Stimulated activated CD4-positive, alpha-beta T cell treated with anti-CD3 and anti-CD28 coated beads, Interleukin-2, amount 100 ng/mL, for 24 hours (primary cell): ENCODE measurements at regions not wholly inside any gene's neighbourhood (a gene's known extent, or its start where the extent isn't known, plus 50 kb on each side); places are given as distances from the start of the nearest gene placed in this dataset.
"Not testable (repeated sequence)": the region's sequence is repeated elsewhere in the genome, so short reads cannot be mapped to it uniquely, and the experiment has no call there.

Experiments
- DNase-seq, 2 donors: peaks; one replicate each; pipeline ENCODE4 v3.0.0-alpha.2; 2020

DNA sequence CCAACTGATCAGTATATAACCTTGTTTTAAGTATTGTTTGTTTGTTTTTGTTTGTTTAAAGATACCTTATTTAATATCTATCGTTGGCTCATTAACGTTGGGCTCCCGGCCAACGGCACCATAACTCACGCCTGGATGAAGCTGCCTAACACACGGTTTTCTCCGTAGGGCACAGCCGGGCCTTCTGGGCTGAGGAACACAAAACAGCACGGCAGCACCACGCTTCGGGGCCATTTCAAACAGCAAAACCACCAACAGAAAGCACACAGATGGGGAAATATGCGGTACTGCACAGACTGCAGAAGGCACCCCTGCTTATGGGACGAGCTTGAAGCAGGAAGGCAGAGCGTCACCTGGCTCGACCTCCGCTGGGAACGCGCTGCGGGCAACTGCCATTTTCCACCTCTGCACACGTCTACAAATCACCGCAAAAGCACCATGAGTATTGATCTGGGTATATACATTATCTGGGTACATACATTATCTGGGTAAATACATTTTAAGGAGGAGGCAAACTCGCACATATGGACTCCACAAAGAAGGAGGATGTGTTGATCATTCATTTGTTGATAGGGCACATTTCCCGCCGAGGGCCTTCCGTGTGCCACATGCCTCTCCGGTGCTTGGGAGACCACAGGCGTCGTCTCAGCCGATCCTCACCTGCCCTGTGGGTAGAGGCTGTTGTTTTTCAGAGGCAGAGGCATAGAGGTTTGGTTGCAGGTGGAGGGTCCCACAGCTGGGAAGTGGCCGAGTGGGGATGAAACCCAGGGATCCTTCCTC, 123.7 kb upstream of the ATP2B2 start:
- no peak for DNase-seq

DNA sequence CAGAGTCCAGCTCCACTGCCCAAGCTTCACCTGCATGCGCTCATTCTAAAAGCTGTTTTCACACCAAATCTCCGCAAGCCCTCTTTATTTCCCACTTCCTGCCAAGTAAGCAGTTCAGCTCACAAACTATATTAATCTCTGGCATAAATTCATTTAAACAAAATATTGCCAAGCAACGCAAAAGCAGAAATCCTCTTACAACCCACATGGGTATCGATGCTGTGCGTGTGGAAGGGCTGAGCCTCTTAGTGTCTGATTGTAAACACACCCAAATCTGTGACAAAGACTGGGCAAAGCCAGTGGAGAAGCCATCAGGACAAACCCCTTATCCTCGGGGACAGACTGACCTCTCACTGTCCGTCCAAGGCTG, 124.3 kb upstream of the ATP2B2 start:
- DNase-seq = no peak

DNA sequence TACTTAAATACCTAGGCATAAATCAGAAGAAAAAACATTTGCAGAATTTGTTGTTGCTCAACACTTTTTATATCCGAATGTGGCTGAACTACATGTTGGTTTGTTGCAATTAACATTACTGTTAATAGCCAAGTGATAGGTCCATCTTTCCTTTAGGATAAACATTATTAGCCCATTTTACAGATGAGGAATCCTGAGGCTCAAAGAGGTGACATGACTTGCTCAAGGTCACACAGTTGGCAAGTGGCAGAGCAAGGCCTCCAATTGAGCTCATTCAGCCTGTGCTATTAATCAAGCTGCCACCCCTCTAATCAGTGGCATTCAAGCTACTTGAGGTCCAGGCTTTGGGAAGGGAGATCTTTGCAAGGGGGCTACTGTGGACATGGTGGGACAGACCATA, 125.8 kb upstream of the ATP2B2 start:
- DNase-seq = no peak

DNA sequence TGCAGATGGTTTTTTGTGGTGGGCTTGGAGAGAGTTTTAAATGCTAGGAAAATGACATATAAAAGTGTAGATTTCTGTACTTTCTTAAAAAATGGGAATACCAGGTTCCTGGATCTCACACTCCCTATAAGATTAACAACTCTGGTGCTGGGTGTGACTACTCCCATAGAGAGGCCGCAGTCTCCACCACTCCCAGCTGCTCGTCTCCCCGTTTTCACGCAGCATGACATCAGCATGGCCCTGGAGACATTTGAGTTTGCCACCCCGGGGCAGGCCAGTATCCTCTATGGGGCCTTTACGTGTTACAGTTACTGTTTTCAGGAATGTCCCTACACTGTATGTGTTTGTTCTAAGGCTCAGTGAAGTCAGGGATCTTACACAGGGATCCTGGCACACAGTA, 126.7 kb upstream of the ATP2B2 start:
- DNase-seq = no peak

DNA sequence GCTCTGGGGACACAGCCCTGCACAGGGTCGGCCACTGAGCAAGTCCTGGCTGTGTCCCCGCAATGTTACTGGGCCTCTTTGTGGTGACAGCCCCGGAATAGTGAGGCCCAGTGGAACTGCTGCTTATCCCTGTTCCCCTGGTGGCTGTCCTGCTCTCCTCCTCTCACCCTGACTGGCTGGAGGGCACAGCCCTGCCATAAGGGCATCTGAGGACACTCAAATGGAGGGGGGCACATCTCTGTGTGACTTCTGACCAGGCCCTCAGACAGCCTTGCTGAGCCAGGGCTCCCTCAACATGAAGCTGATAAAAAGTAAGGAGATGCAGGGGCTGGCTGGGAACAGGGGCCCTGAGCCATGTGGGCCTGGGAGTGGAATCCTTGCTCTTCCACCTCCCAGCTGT, 127.4 kb upstream of the ATP2B2 start:
- no peak for DNase-seq

DNA sequence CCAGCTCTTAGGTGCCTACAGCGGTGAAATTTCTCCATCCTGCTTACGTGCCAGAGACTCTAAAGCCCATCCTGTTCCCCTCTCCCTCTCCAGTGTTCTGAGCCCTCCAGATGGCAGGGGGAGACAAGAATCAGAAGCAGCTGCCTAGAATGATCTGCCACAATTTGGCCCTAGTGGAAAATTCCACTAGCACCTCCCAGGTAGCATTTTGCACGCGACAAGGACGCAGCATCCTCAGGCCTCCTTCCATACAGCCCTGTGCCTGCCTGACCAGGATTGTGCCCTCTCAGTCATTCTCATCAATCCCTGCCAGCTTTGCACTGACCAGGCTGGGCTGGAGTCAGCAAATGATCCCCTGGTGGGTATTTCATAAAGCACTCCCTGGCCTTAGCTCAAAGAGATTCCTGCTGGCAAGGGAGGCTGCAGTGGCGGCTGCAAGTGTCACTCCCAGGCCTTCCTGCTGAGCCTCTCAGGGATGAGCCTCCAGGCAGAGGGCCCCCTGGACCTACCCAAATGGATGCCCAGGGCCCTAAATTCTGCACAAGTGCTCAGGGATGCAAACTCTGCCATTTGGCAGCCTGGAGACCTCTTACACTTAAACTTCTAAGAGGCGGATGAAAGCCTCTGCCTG, 130.2 kb upstream of the ATP2B2 start:
- DNase-seq = no peak

DNA sequence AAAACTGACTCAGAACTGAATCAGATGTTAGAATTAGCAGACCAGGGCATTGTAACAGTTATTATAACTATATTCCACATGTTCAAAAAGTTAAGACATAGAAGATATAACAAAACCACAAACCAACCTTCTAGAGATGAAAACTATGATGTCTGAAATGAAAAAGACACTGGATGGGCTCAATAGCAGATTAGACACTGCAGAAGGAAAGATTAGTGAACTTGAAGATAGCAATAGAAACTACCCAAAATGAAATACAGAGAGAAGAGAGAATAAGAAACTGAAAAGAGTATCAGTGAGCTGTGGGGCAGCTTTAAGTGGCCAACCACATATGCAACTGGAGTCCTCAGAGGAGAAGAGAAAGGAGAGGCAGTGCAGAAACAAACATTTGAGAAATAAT, 132.0 kb upstream of the ATP2B2 start:
- no peak for DNase-seq

DNA sequence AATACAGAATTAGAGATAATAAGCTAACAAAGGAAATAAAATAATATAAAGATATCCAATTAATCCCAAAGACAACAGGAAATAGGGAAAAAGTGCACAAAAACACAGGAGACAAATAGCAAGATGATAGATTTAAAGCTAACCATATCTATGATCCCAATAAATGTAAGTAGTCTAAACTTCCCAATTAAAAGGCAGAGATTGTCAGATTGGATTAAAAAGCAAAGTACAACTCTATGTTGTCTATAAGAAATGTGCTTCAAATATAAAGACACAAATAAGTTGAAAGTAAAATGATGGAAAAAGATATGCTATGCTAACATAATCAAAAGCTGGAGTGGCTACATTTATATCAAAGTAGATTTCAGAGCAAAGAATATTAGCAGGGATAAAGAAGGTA, 133.1 kb upstream of the ATP2B2 start:
- no peak for DNase-seq

DNA sequence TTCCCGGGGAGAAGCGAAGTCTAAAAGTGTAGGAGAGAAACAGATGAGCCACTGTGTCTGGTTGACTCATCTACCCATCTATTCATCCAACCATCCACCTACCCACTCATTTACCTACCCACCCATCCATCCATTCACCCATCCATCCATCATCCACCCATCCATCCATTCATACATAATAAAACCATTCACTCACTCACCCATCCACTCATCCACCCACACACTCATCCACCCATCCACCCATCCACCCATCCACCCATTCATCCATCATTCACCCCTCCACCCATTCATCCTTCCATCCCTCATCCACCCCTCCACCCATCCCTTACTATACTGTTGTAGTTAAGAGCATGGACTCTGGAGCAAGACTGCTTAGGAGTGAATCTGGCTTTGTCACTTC, 136.4 kb upstream of the ATP2B2 start:
- no peak for DNase-seq

DNA sequence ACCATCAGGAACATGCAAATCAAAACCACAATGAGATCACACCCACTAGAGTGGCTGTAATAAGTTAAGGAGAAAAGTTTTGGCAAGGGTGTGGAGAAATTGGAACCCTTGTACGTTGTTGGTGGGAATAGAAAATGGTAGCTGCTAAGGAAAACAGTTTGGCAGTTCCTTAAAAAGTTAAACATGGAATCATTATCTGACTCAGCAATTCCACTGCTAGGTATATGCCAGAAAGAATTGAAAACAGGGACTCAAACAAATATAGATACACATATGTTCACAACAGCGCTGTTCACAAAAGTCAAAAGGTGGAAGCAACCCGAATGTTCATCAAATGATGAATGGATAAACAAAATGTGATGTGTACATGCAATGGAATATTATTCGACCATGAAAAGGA, 138.8 kb upstream of the ATP2B2 start:
- DNase-seq = no peak

DNA sequence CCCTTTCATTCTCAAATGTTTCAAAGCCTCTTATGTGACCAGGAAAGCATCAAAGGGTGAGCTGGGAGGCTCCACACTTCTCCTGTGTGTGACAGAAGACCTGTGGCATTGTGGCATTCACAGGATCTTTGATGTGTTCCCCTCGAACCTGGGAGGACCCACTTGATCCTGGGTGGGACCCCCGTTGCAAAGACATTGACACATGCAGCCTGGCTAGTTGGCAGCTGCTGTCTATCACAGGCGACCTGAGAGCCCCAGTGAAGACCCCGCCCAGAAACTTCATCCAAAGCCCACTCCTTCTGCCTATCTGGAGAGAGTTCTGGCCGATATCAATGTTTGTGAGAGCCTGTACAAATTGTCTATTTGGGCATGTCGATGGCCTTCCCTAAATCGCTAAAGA, 140.4 kb upstream of the ATP2B2 start:
- DNase-seq = no peak

DNA sequence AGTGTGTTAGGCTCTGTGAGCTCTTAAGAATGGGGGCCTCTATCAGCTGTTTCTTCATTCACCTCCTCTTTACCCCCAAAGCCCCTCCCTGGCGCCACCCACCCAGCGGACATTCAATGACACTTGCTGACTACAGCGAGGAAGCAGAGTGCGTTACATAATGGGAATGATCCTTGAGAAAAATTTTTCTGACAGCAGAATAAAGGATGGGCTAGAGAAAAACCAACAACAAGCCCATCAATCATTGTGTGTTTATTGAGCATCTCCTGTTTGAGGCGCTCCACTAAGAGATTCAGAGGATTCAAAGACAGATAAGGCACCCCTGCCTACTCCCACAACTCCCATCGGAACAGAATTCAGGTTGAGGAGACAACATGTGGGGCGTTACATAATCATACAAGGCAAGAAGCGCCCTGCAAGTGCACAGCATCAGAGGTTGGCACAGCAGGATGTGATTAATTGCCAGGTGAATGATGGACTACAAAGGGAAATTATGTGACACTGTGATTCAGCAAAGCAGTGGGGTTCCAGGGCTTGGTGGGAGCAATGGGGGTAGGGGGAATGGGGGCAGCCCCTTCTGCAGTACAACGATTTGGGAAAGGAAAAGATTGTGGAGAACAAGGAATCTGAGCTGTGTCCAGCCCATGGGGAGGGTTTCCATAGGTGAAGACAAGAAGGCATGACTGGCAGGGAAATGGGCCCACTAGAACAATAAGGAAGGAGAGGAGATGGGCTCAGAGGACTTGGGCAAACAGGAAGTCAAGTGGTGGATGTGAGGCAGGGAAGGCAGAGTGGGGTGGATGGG, 141.3 kb upstream of the ATP2B2 start:
- no peak for DNase-seq

DNA sequence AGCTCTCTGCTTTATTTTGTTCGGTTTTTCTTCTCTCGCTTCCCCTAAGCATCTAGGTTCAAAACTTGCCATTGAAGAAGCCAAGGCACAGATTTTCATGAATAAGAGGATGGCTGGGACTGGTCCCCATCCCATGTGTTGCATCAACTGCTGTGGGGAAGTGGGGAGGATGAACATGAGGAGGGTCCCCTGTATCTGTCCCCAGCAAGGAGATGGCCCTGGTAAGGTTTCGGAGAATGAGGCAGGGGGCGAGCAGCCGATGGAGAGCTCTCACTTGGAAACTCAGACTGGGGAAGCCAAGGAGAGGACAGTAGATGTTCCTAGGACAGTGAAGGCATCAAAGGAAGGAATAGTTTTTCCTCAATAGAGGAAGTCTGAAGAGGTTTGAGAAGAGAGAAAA, 142.0 kb upstream of the ATP2B2 start:
- no peak for DNase-seq

DNA sequence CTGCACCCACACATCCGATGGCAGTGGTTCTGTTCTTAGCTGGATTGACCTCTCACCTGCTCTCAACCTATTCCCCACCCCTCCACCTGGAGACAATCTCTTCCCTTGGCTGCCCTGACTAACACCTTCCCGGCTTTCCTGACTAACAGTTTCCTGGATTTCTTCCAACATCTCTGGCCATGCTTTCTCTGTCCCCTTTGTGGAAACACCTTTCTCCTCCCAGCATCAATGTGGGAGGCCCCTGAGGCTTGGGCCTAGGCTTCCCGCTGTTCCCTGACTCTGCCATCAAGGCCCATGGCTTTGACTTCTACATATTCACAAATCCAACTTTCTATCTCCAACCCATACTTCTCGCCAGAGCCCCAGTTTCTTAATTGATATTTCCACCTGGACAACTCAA, 142.8 kb upstream of the ATP2B2 start:
- no peak for DNase-seq

DNA sequence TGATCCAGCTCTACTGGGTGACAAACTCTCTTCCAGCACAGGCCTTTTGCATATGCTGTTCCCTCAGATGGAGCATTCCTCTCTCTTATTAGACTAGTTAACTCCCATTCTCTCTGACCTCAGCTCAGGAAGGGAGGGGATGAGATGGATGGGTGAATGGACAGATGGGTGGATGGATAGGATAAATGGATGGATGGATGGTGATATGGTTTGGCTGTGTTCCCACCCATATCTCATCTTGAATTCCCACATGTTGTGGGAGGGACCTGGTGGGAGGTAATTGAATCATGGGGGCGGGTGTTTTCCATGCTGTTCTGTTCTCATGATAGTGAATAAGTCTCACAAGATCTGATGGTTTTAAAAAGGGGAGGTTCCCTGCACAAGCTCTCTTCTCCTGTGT, 144.1 kb upstream of the ATP2B2 start:
- not testable (repeated sequence) for DNase-seq

DNA sequence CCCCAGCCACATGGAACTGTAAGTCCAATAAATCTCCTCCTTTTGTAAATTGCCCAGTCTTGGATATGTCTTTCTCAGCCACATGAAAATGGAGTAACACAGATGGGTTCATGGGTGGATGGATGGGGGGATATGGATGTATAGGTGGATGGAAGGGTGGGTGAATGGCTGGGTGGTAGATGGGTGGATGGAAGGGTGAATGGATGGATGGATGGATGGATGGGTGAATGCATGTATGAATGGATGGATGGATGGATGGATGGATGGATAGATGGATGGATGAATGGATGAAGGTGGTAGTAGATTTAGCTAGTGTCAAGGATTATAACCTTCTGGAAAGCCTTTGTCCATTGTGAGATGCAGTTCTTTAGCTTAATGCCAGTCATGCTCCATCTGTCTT, 146.1 kb upstream of the ATP2B2 start:
- no peak for DNase-seq

DNA sequence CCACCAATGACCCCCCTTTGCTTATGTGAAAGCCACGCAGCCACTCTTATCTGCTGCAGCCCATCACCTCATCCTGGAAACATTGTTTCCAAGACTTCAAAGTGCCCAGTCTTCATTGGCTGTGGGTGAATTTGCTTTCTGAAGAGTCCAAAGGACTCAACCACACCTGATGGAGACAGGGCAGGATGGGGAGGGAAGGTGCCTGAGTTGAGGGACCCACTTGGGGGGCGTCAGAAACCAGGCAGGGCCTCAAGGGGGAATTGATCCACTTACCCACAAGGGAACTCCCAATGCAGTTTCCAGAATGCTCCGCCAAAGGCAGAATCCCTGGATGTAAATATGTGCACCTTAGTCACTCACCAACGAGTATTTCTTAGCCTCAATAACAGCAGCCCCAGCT, 147.9 kb upstream of the ATP2B2 start:
- no peak for DNase-seq

DNA sequence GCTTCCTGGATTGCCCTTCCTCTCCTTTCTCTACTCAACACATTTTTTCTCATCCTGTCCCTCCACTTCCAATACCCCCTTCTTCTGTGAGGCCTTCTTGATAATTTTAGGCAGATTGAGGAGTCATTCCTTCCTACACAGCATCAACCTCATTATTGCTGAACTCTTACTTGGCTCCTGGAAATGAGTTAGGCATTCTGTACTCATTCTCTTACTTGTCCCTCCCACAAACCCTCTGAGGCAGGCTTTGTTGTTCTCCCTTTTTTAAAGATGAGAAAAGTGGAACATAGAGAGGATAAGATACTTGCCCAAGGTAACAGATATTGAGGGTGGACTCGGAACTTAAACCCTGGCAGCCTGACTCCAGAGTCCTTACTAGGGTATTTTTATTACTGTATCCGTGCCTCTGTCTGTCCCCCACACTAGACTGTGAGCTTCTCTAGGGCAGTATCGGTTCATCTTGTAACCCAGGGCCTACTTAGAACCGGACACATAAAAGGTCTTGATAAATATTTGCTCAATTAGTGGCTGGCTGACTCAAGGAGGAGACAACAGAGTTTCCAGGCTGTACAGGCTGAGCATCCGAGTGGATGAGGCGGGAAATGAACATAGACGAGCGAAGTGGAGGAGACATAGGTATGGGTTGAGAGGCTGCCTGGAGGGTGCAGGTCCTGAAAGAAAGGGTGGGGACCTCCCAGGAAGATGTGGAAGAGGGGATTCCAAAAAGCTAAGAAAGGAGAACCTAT, 148.7 kb upstream of the ATP2B2 start:
- DNase-seq = no peak

DNA sequence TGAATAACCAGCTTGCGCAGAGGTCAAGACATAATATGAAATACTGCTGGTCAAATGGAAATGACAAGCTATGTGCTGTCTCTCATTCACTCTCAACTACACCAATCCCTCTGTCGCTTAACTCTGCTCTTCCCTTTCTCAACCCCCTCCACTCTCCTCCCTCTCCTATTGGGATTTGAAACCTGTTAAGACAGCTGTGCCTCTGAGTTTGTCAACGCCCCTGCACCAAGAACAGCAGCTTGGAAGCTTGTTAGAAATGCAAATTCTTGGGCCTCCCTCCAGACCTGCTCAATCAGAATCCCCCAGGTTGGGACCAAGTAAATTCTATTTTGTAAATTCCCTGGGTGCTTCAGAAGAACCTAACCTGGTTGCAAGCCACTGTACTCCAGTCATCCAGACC, 149.7 kb upstream of the ATP2B2 start:
- DNase-seq = no peak

DNA sequence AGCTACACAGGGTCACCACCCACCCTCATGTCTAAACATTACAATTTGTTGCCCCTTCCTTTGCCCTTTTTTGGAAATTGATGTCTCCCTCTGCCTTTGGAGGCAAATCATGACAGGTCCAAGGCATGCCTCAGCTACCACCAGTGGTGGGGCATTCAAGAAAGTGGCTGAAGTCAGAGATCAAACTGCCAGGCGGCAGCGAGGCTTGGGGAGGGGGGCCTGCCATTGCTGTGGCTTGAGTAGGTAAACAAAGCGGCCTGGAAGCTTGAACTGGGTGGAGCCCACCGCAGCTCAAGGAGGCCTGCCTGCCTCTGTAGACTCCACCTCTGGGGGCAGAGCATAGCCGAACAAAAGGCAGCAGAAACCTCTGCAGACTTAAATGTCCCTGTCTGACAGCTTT, 152.0 kb upstream of the ATP2B2 start:
- not testable (repeated sequence) for DNase-seq

DNA sequence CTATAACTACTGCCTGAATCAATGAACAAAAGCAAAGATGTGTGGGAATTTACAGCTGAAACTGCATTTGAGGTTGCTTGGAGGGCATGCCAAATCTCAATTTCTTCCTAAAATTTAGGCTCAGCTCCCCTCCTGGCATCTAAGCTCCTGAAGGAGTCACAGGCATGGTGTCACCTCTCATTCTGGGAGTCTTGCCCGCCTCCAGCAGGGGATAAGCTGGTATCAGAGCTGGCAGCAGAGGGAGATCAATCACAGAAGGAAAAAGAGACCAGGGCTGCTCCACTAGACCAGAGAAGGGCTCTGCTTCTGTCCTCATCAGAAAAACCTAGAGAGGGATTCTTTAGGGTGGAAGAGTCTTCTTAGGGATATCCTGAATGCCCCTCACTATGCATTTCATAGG, 150.4 kb upstream of the SLC6A11 start:
- DNase-seq = no peak

DNA sequence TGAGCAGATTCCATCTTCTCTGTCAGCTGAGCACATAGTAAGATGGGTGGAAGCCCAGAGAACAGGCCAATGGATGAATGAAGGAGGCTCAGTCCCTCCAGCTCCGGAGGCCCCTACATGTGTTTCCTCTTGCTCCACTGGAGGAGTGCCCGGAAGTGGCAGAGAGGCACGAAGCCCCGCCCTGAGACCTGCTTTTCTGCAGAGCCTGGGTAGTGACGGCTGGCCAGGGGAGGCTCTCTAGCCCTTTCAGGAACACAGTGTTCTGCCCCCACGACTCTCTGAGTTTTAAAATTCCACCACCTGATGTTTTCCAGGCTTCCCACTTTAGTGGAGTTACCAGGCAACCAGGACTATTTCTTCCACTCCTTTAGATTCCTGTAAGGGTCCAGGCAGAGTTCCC, 149.4 kb upstream of the SLC6A11 start:
- DNase-seq = peak in 1 of 2 donors; percentile 11

DNA sequence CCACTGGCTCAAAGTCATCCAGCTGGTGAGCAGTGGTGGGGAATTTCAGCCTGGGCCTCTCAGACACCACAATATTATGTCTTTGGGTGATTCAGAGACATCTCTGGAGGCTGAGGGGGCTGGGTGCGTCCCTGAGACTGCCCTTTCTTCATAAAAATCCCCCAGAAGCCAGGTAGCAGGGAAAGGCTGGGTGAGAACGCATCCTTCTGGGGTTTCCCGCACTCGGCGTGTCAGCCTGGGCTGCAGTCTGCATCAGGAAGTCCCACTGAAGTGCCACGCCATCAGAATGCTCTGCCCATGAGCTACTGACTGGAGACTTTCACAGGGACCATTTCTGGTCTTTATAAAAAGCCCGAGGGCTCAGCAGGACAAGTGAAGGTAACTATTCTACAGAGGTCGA, 148.8 kb upstream of the SLC6A11 start:
- DNase-seq = no peak
